ENCODE measurements at regions not wholly inside any gene's neighbourhood (a gene's known extent, or its start where the extent isn't known, plus 50 kb on each side); places are given as distances from the start of the nearest gene placed in this dataset.

DNA sequence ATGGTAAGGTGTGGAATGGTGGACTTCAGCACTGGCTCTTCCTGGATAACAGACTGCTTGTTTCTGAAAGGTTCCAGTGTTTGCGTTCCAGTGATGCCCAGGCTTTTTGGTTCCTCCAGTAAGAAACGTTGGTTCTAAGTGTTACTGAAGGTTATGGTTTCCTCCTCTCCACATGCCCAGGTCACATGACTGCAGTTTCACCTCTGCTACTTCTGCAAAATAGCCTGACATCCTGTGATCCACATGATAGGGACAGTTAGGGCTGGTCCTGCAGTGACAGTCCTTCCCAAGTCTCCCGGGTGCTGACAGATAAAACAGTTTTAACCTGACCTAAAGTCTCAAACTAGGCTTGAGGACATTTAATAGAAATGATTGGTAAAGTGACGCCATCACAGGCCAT lies 132.2 kb upstream of the CST7 start:
- TF ChIP-seq POLR2A (IDR thresholded peaks at IDR 0.05; ENCODE audit: low read length) (no peak), RAD21 (conservative IDR thresholded peaks at IDR 0.05 in 1 of 2, IDR thresholded peaks at IDR 0.05 in 1 of 2) (no peak), EP300 (IDR thresholded peaks at IDR 0.05) (no peak), JUN (IDR thresholded peaks at IDR 0.05) (no peak)
- TF ChIP-seq, protein P1, sequence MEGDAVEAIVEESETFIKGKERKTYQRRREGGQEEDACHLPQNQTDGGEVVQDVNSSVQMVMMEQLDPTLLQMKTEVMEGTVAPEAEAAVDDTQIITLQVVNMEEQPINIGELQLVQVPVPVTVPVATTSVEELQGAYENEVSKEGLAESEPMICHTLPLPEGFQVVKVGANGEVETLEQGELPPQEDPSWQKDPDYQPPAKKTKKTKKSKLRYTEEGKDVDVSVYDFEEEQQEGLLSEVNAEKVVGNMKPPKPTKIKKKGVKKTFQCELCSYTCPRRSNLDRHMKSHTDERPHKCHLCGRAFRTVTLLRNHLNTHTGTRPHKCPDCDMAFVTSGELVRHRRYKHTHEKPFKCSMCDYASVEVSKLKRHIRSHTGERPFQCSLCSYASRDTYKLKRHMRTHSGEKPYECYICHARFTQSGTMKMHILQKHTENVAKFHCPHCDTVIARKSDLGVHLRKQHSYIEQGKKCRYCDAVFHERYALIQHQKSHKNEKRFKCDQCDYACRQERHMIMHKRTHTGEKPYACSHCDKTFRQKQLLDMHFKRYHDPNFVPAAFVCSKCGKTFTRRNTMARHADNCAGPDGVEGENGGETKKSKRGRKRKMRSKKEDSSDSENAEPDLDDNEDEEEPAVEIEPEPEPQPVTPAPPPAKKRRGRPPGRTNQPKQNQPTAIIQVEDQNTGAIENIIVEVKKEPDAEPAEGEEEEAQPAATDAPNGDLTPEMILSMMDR (IDR thresholded peaks at IDR 0.05): no peak

Measured in A549 (cell line).